ENCODE measurements at regions not wholly inside any gene's neighbourhood (a gene's known extent, or its start where the extent isn't known, plus 50 kb on each side); places are given as distances from the start of the nearest gene placed in this dataset.

DNA sequence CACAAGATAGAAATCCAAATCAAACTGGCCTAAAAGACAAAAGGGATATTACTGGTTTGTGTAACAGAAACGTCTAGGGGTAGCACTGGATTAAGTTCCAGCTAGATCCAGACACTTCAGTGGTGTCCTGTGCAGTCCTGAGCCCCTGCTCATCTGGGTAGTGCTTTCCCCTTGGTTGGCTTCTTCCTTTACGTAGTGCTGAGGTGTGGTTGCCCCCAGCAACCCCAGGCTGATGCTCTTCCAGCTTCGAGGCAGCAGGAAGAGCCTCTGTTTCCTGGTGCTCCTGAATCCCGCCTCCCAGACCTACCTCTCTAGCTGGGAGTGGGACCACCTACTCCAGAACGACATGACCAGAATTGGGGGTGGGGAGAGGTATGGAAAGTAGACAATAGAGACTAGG lies 166.1 kb upstream of the ADRA1B start:
- DNase-seq, result no peak
- intact Hi-C loops (cut with DNase I), result no loop called here

DNA sequence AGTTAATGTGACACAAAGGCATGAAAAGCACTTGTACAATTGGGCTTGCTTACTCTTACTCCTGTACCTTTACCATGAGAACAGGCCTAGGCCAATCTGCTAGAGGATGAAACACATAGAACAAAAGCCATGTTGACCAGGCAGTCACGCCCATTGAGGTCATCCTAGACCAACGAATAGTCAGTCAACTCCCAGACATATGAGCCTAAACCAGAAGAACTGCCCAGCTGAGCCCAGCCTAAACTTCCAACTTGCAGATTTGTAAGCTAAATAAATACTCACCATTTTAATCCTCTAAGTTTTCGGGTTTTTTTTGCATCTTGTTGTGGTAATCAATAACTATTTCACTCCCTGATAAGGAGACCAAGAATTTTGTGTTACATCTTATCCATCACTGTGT lies 164.8 kb upstream of the ADRA1B start:
- intact Hi-C loops (cut with DNase I), result no loop called here
- DNase-seq, result no peak

DNA sequence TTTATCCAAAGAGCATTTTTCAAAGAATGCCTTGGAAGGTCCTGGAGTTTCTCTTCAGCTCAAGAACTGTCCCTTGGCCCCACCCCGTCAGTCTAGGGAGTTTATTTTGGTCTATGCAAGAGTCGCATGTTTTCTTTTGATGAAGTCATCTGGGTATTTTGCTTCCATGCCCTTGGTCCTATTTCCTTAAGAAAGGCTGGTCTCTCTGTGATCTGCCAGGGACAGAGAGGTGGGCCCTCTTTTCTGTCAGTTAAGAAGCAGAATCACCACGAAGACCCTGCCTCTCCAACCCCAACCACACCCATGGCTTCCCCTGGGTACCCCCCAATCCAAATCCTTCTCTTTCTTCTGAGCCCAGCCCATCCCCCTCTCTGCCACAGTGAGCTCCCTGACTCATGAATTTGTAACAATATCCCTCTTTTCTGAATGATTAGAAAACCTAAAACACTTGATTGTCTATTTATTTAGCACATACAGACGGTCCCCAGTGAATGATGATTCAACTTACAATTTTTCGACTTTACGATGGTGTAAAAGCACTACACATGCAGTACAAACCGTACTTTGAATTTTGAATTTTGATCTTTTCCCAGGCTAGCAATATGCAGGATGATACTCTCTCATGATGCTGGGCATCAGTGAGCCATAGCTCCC lies 163.5 kb upstream of the ADRA1B start:
- intact Hi-C loops (cut with DNase I), result no loop called here

GRCh38 chr5:159758189-159758588 lies 158.1 kb upstream of the ADRA1B start:
- no peak for DNase-seq
- intact Hi-C loops (cut with DNase I), result no loop called here

More for the DNA sequence above, 163.5 kb upstream of the ADRA1B start:
- DNase-seq, result no peak

DNA sequence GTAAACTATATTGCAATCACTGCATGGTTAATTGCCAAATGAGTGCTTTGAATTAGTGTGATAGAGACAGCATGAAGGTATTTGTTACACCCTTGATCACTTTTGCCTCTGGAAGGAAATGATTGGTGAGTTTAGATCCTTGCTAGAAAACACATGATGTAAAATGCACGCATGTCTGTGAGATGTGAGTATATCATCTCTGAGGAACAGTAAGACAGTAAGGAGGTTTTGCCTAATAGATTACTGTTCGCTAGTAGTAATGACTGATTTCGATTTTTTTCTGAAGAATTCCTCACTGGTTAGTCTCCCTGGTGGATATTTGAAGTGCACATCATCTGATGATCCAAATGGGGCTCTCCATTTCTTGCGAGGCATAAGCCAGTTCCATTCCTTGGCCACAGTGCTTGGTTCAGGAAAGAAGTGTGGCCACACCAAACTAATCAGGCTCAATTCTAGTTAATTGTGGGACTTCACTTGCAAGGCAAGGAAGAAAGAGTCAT lies 156.4 kb upstream of the ADRA1B start:
- intact Hi-C loops (cut with DNase I), result no loop called here
- no peak for DNase-seq

DNA sequence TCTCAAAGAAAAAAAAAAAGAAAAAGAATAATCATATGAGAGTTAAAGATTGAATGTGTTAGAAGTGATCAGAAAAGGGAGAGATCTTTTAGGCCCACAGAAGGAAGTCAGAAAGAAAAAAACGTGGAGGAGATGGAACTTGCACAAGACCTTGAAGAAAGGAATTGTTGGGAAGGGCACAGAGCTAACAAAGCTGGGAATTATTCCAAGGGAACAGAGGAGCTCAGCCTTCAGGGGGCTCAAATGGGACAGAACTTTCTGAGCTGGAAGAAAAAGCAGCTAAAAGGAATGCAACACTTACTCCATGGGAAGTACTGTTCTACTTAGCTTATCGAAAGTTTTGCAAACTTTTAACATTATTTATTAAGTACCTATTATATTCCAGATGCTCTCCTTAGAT lies 153.4 kb upstream of the ADRA1B start:
- DNase-seq, result no peak
- intact Hi-C loops (cut with DNase I), result no loop called here

DNA sequence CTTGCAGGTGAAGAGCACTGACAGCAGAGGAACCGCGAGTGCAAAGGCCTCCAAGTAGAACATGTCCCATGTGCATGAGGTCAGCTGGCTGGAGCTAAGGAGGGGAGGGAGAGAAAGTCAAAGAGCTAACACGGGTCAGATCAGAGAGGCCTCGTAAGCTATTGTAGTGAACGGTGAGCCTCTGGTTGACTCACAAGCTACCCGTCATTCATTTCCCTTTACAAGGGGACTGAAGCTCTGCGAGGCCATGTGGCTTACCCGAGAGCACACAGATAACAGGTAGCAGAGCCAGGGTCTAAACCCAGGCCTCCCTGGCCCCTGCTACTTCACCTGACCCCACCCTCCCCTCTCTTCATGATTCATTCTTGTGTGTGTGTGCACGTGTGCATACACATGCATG lies 152.7 kb upstream of the ADRA1B start:
- intact Hi-C loops (cut with DNase I), result no loop called here
- DNase-seq, result no peak

DNA sequence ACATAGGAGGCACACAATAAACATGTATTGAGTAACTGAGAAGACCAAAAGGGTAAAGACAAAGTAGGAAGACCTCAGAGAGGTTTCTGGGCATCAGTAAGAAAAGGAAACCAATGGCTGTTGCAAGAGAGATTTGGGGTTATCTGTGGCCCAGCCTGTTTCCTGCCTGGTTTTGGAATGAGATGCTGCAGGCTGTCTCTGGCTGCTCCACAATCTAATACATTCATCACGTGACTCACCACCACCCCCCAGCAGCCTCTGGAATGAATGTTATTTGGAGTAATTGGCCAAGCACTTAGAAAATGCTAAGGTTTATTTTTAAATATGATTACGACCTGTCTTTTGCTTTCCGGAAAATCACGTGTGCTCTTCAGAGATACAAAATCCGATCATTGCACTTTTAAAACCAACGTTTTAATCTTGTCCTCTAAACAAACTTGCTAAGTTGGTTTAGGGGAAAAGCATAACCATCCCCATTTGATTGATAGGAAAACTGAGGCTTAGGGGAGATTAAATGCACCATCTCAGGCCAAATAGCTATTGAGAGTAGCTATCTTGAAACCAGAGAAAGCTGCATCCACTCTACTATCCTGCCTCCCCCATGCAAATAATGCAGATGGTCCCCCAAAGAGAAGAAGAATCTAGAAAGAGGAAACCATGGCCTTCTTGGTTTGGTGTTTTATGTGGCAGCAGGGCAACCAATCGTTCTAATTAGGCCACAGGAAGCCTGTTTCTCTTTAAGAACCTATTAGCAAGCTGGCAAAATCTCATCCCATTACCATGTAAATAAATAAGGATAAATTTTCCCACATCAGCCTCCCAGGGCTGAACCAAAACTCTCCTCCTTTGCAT lies 151.8 kb upstream of the ADRA1B start:
- no peak for DNase-seq
- intact Hi-C loops (cut with DNase I), result no loop called here

GRCh38 chr5:159765135-159765433 lies 151.2 kb upstream of the ADRA1B start:
- intact Hi-C loops (cut with DNase I), result no loop called here

DNA sequence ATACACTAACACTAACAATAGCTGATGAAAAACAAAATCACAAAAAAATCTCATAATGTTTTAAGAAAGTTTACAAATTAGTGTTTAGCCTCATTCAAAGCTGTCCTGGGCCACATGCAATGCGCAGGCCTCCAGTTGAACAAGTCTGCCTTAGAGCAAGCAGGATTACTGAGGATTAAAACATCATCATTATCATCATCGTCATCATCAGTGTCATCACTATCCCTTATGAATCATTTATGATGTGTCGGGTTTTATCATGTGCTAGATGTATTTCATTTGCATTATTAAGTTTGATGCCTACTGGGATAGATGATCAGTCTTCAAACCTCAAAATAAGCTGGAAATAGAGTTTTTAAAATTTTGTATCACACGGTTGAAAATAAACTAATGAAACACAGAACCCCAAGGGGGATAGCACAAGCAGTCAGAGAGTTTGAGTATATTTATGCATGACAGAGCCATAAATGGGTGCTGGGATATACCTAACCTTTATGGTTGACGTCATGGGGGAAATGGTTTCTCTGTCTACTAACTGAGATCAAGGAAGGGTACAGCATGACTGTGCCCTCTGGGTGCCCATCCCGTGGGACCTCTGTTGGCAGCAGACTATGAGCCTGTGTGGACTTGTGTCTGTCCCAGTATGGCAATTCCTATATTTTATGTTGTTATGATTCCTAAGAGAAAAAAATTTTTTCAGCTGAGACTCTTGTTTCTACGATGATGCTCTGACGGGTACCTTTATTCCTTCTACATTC lies 150.3 kb upstream of the ADRA1B start:
- intact Hi-C loops (cut with DNase I), result no loop called here
- DNase-seq, result no peak

More at GRCh38 chr5:159765135-159765433, 151.2 kb upstream of the ADRA1B start:
- DNase-seq, result no peak

DNA sequence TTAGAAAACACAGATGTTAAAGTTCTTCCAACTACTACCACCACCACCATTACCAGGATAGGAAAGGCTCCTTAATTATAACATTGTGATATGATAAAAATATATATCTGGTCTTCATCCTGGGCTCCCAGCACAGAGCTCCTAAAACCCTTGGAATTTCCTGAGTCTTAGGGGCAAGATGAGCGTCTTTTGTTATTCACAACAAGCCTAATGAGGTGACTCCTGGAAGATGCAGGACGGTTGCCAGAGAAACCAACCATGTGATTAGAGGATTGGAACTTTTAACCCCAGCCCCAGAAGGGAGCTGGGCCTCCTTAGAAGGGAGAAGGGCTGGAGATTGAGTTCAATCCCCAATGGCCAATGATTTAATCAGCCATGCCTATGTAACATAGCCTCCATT lies 148.0 kb upstream of the ADRA1B start:
- no peak for DNase-seq
- intact Hi-C loops (cut with DNase I), result no loop called here

- DNase-seq, result no peak
- intact Hi-C loops (cut with DNase I), result no loop called here
Observed at GRCh38 chr5:159772698-159773061, 143.6 kb upstream of the ADRA1B start.

DNA sequence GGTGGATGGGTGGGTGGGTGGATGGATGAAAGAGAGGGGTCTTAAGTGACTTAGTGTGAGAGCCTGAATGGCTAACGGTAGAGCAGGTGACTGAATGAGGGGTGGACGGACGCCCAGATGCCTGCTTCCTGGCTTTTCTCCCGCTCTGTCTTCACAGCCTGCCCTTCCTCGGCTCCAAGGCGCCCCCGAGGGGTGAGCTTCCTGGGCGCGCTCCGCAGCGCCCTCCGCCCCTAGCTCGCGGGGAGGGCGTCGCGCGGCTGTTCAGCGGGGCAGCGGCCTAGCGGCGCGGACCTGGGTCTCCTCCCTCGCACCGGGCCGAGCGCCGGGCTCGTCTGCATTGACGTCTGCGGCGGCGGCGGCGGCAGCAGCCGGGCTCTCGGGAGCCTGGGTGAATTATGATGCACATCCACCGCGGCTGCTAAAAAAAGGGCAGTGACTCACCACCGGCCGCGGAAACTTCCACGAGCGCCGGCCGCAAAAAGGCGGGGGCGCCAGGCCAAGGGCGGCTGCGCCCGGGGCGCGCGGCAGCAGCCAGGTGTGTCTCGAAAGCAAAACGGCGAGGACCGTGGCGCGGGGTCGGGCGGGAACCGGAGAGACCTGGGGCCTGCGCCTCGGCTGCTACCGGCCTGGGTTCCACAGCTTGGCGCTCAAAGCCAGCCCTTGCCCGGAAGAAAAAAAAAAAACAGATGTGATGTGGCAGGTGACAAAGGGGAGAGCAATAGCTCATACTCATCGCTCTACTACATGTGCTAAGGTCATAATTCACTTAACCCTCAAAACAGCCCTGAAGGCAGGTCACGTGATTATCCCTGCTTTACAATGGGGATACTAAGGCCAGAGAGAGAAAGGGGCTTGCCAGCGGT lies 143.0 kb upstream of the ADRA1B start:
- intact Hi-C loops (cut with DNase I), result no loop called here

GRCh38 chr5:159774476-159775031 lies 141.7 kb upstream of the ADRA1B start:
- DNase-seq, result no peak
- intact Hi-C loops (cut with DNase I), result no loop called here

More for the DNA sequence above, 143.0 kb upstream of the ADRA1B start:
- peak; percentile 14 to 89 (median 58) for DNase-seq

GRCh38 chr5:159775890-159776289 lies 140.4 kb upstream of the ADRA1B start:
- intact Hi-C loops (cut with DNase I), result no loop called here
- no peak for DNase-seq

DNA sequence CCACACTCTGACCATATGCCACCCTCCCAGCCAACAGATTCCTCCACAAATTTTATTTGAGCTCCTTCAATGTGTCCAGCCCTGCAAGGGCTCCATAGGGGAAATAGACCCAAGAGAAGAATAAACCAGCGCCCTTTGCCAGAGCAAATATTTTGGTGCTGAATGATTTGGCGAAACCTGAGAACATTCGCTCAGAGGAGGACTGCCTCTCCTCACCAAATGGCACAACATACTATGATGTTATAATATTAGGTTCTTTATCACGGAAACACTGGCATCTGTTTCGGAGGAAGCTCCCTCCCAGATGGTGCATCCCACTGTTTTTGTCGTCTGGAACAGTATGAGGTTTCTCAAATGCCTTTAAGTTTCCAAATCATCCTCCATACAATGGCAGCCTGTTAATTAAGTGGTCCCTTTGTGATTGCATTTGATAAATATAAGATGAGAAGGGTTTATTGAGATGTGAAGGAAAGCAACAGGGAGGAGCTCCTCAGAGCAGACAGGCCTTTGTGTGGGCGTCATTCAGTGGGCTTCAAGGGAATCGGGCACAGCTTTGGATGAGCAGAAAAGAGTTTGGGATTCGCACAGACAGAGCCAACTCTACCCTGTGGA lies 139.1 kb upstream of the ADRA1B start:
- intact Hi-C loops (cut with DNase I), result no loop called here
- DNase-seq, result no peak

- peak in 1 of 42 donors; percentile 13 for DNase-seq
- intact Hi-C loops (cut with DNase I), result no loop called here
Observed at GRCh38 chr5:159779481-159779880, 136.8 kb upstream of the ADRA1B start.

- DNase-seq, result no peak
- intact Hi-C loops (cut with DNase I), result no loop called here
Observed at GRCh38 chr5:159780246-159780645, 136.0 kb upstream of the ADRA1B start.
